LNCAP (cell line): ENCODE measurements at regions not wholly inside any gene's neighbourhood (a gene's known extent, or its start where the extent isn't known, plus 50 kb on each side); places are given as distances from the start of the nearest gene placed in this dataset.

ENCODE experiments used
- TF ChIP-seq, protein P1 (sequence below): fragments of 450-650 bp; IDR thresholded peaks from 2 replicates; pipeline ENCODE4 v1.5.1; 2017; ENCODE audit warnings: mild to moderate bottlenecking

- TF ChIP-seq, protein P1, sequence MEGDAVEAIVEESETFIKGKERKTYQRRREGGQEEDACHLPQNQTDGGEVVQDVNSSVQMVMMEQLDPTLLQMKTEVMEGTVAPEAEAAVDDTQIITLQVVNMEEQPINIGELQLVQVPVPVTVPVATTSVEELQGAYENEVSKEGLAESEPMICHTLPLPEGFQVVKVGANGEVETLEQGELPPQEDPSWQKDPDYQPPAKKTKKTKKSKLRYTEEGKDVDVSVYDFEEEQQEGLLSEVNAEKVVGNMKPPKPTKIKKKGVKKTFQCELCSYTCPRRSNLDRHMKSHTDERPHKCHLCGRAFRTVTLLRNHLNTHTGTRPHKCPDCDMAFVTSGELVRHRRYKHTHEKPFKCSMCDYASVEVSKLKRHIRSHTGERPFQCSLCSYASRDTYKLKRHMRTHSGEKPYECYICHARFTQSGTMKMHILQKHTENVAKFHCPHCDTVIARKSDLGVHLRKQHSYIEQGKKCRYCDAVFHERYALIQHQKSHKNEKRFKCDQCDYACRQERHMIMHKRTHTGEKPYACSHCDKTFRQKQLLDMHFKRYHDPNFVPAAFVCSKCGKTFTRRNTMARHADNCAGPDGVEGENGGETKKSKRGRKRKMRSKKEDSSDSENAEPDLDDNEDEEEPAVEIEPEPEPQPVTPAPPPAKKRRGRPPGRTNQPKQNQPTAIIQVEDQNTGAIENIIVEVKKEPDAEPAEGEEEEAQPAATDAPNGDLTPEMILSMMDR: no peak
Measured at GRCh38 chr15:59953392-59953883, 50.7 kb upstream of the FOXB1 start.

- TF ChIP-seq, protein P1: no peak
Measured at GRCh38 chr15:59952960-59953359, 51.2 kb upstream of the FOXB1 start.

DNA sequence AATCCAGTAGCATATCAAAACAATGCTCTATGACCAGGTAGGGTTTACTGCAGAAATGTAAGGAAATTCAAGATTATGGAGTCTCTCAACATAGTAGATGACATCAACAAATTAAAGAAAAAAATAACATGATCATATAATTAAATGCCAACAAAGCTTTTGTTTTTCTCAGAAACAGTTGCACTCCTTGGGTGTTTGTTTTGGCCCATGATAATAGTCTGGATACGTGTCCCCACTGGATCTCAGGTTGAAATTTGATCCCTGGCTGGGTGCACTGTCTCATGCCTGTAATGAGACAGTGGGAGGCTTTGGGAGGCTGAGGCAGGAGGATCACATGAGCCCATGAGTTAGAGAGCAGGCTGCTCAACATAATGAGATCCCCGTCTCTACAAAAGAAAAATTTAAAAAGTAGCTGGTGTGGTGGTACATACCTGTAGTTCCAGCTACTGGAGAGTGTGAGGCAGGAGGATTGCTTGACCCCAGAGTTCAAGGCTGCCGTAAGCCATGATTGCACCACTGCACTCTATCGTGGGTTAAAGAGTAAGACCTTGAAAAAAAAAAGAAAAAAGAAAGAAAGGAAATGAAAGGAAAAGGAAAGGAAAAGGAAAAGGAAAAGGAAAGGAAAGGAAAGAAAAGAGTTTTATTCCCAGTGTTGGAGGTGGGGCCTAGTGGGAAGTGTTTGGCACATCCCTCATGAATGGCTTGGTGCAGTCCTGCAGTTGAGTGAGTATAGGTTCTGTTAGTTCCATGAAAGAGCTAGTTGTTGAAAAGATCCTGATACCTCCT, 53.3 kb upstream of the FOXB1 start:
- TF ChIP-seq, protein P1: no peak

- TF ChIP-seq, protein P1: no peak
Measured at GRCh38 chr15:59948924-59949613, 55.0 kb upstream of the FOXB1 start.

GRCh38 chr15:59946084-59946483, 58.0 kb upstream of the FOXB1 start:
- TF ChIP-seq, protein P1: no peak

- TF ChIP-seq, protein P1: no peak
Measured at GRCh38 chr15:59945036-59945435, 59.1 kb upstream of the FOXB1 start.

DNA sequence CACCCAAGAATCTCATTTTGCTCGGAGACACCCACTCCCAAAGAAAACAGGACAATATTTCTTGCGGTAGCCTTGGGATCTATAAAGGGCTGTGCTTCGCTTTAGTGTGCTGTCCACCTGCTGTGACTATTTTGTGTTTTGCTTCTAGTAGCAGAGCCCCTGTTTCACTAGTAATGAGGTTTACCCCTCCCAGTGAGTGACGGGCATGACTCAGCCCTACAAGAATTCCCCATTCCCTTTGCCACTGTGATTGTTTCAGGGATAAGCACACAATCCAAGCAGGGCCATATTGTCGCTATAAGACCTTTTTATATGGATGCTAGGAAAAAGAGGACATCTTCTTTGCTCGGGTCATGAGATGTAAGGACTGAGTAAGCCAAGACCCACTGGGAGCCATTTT, 62.5 kb upstream of the FOXB1 start:
- TF ChIP-seq, protein P1: no peak
